ENCODE measurements at regions not wholly inside any gene's neighbourhood (a gene's known extent, or its start where the extent isn't known, plus 50 kb on each side); places are given as distances from the start of the nearest gene placed in this dataset.
"Not testable (repeated sequence)": the region's sequence is repeated elsewhere in the genome, so short reads cannot be mapped to it uniquely, and the experiment has no call there.

- WGBS (ENCODE audit: insufficient coverage), result 91% methylated on average over 3 of the region's 3 CpGs
- H3K9me3 ChIP-seq (ENCODE audit: control insufficient read depth, insufficient read depth, low read length), result no peaks in the 10 kb centered on the region
- H3K36me3 ChIP-seq (ENCODE audit: control insufficient read depth, insufficient read depth, low read length), result no peaks in the 10 kb centered on the region
These were observed 365.4 kb upstream of the TECRL start for GRCh38 chr4:64774626-64775025.

DNA sequence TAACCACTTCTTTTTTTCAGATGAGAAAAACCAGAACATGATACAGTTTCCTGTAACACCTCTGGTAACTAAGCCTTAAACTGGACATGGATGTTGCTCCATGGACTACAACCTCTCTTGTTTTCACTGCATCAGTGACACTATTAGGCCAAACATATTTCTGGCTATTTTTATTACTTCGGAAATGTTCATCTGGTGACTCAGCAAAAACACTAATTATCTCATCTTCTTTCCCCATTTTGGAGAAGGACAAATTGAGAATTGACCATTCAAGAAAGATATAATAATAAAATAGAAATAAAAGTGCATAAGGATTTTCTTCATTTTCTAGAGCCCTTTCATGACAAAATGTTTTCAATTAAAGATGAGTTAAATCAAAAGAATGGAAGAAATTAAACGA lies 361.9 kb upstream of the TECRL start:
- no CpG with 5 or more reads among the region's 2 CpGs for WGBS (ENCODE audit: insufficient coverage)

More at GRCh38 chr4:64774626-64775025, 365.4 kb upstream of the TECRL start:
- no peak for DNase-seq (ENCODE audit: low read depth in 4 of 6, low spot score in 6 of 6)
- no peaks in the 10 kb centered on the region for H3K4me1 ChIP-seq (ENCODE audit: control insufficient read depth, insufficient read depth, low read length)
- no peaks in the 10 kb centered on the region for H3K27me3 ChIP-seq (ENCODE audit: control insufficient read depth, insufficient read depth, low read length)
- H3K4me3 ChIP-seq (ENCODE audit: low read depth, low read length), result no peak overlapping the region
- no peak overlapping the region for H3K27ac ChIP-seq (ENCODE audit: low read depth, low read length)

GRCh38 chr4:64767547-64767946 lies 358.3 kb upstream of the TECRL start:
- Histone ChIP-seq H3K36me3 (ENCODE audit: control insufficient read depth, insufficient read depth, low read length) (no peaks in the 10 kb centered on the region), H3K27me3 (ENCODE audit: control insufficient read depth, insufficient read depth, low read length) (no peaks in the 10 kb centered on the region), H3K27ac (ENCODE audit: low read depth, low read length) (no peak overlapping the region), H3K9me3 (ENCODE audit: control insufficient read depth, insufficient read depth, low read length) (no peaks in the 10 kb centered on the region), H3K4me3 (ENCODE audit: low read depth, low read length) (no peak overlapping the region), H3K4me1 (ENCODE audit: control insufficient read depth, insufficient read depth, low read length) (no peaks in the 10 kb centered on the region)
- 100% methylated on average over 1 of the region's 2 CpGs for WGBS (ENCODE audit: insufficient coverage)
- DNase-seq (ENCODE audit: low read depth in 4 of 6, low spot score in 6 of 6), result no peak

More for the DNA sequence above, 361.9 kb upstream of the TECRL start:
- Histone ChIP-seq H3K4me3 (ENCODE audit: low read depth, low read length) (no peak overlapping the region), H3K36me3 (ENCODE audit: control insufficient read depth, insufficient read depth, low read length) (no peaks in the 10 kb centered on the region), H3K4me1 (ENCODE audit: control insufficient read depth, insufficient read depth, low read length) (no peaks in the 10 kb centered on the region), H3K9me3 (ENCODE audit: control insufficient read depth, insufficient read depth, low read length) (no peaks in the 10 kb centered on the region), H3K27me3 (ENCODE audit: control insufficient read depth, insufficient read depth, low read length) (no peaks in the 10 kb centered on the region), H3K27ac (ENCODE audit: low read depth, low read length) (no peak overlapping the region)
- no peak for DNase-seq (ENCODE audit: low read depth in 4 of 6, low spot score in 6 of 6)

GRCh38 chr4:64766565-64766964 lies 357.3 kb upstream of the TECRL start:
- H3K9me3 ChIP-seq (ENCODE audit: control insufficient read depth, insufficient read depth, low read length), result no peaks in the 10 kb centered on the region
- H3K4me3 ChIP-seq (ENCODE audit: low read depth, low read length), result no peak overlapping the region
- H3K36me3 ChIP-seq (ENCODE audit: control insufficient read depth, insufficient read depth, low read length), result no peaks in the 10 kb centered on the region
- no peak overlapping the region for H3K27ac ChIP-seq (ENCODE audit: low read depth, low read length)
- WGBS (ENCODE audit: insufficient coverage), result 89% methylated on average over 1 of the region's 1 CpG
- no peak for DNase-seq (ENCODE audit: low read depth in 4 of 6, low spot score in 6 of 6)
- no peaks in the 10 kb centered on the region for H3K27me3 ChIP-seq (ENCODE audit: control insufficient read depth, insufficient read depth, low read length)
- no peaks in the 10 kb centered on the region for H3K4me1 ChIP-seq (ENCODE audit: control insufficient read depth, insufficient read depth, low read length)

DNA sequence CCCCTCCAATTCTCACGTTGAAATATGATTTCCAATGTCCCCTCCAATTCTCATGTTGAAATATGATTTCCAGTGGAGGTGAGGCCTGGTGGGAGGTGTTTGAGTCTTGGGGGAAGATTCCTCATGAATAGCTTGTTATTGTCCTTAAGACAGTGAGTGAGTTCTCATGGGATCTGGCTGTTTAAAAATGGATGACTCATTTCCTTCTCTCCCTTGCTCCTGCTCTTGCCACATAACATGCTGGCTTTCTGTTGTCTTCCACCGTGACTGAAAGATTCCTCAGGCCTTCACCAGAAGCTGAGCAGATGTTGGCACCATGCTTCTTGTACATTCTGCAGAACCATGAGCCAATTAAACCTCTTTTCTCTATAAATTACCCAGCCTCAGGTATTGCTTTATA lies 346.8 kb upstream of the TECRL start:
- no peak for DNase-seq (ENCODE audit: low read depth in 4 of 6, low spot score in 6 of 6)
- no peaks in the 10 kb centered on the region for H3K4me1 ChIP-seq (ENCODE audit: control insufficient read depth, insufficient read depth, low read length)
- H3K4me3 ChIP-seq (ENCODE audit: low read depth, low read length), result no peak overlapping the region
- WGBS (ENCODE audit: insufficient coverage), result 0% methylated on average over 1 of the region's 2 CpGs
- H3K36me3 ChIP-seq (ENCODE audit: control insufficient read depth, insufficient read depth, low read length), result no peaks in the 10 kb centered on the region
- no peak overlapping the region for H3K27ac ChIP-seq (ENCODE audit: low read depth, low read length)
- H3K27me3 ChIP-seq (ENCODE audit: control insufficient read depth, insufficient read depth, low read length), result no peaks in the 10 kb centered on the region
- H3K9me3 ChIP-seq (ENCODE audit: control insufficient read depth, insufficient read depth, low read length), result peaks cover 2% of the 10 kb centered on the region

DNA sequence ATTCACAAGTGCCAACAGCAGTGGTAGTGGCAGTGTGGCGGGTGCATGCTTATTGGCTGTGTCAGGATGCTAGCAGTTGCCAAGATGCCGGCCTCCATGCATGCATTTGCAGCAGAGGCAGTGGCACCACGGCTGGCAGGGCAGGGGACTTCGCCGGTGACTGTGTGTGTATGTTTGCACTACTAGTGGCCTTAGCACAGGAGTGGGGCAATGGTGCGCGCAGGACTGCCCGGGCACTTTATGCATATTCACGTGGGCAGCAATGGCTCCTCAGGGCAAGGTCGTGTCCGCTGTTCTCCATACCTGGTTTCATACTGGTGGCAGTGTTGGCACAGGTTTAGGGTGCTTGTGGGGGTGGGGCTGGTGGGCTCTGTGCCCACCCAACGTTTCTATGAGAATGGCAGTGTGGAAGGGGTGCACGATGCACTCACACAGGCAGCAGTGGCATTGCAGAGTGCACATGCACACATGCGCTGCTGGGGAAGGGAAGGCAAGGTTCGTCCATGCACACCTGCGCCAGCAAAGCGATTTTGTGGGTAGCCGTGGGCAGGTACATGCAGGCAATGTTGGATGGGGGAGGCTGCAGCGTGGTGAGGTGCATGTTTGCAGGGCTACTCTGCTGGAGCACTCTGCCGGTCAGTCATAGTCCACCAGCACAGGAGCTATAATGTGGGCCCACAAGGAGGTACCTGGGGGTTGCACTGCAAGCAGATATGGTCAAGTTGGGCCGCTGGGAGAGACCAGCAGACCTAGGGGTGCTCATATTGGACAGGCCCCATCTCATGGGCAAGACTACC lies 338.9 kb upstream of the TECRL start:
- H3K36me3 ChIP-seq (ENCODE audit: control insufficient read depth, insufficient read depth, low read length), result no peaks in the 10 kb centered on the region
- no peak for DNase-seq (ENCODE audit: low read depth in 4 of 6, low spot score in 6 of 6)
- WGBS (ENCODE audit: insufficient coverage), result 94% methylated on average over 21 of the region's 21 CpGs
- no peaks in the 10 kb centered on the region for H3K27me3 ChIP-seq (ENCODE audit: control insufficient read depth, insufficient read depth, low read length)
- no peak overlapping the region for H3K4me3 ChIP-seq (ENCODE audit: low read depth, low read length)
- H3K9me3 ChIP-seq (ENCODE audit: control insufficient read depth, insufficient read depth, low read length), result no peaks in the 10 kb centered on the region
- no peak overlapping the region for H3K27ac ChIP-seq (ENCODE audit: low read depth, low read length)
- H3K4me1 ChIP-seq (ENCODE audit: control insufficient read depth, insufficient read depth, low read length), result no peaks in the 10 kb centered on the region

GRCh38 chr4:64738240-64738639 lies 329.0 kb upstream of the TECRL start:
- Histone ChIP-seq H3K36me3 (ENCODE audit: control insufficient read depth, insufficient read depth, low read length) (no peaks in the 10 kb centered on the region), H3K4me1 (ENCODE audit: control insufficient read depth, insufficient read depth, low read length) (no peaks in the 10 kb centered on the region), H3K9me3 (ENCODE audit: control insufficient read depth, insufficient read depth, low read length) (no peaks in the 10 kb centered on the region), H3K27ac (ENCODE audit: low read depth, low read length) (no peak overlapping the region), H3K27me3 (ENCODE audit: control insufficient read depth, insufficient read depth, low read length) (no peaks in the 10 kb centered on the region), H3K4me3 (ENCODE audit: low read depth, low read length) (no peak overlapping the region)
- DNase-seq (ENCODE audit: low read depth in 4 of 6, low spot score in 6 of 6), result no peak
- no CpG with 5 or more reads among the region's 3 CpGs for WGBS (ENCODE audit: insufficient coverage)

- not testable (repeated sequence) for H3K4me3 ChIP-seq (ENCODE audit: low read depth, low read length); H3K9me3 ChIP-seq (ENCODE audit: control insufficient read depth, insufficient read depth, low read length); DNase-seq (ENCODE audit: low read depth in 4 of 6, low spot score in 6 of 6); H3K27ac ChIP-seq (ENCODE audit: low read depth, low read length); H3K27me3 ChIP-seq (ENCODE audit: control insufficient read depth, insufficient read depth, low read length); H3K4me1 ChIP-seq (ENCODE audit: control insufficient read depth, insufficient read depth, low read length); H3K36me3 ChIP-seq (ENCODE audit: control insufficient read depth, insufficient read depth, low read length)
- 50% methylated on average over 2 of the region's 2 CpGs for WGBS (ENCODE audit: insufficient coverage)
These were observed 328.5 kb upstream of the TECRL start for GRCh38 chr4:64737854-64738138.

- H3K4me1 ChIP-seq (ENCODE audit: control insufficient read depth, insufficient read depth, low read length), result no peaks in the 10 kb centered on the region
- DNase-seq (ENCODE audit: low read depth in 4 of 6, low spot score in 6 of 6), result peak in 1 of 6 donors; percentile 23
- H3K27me3 ChIP-seq (ENCODE audit: control insufficient read depth, insufficient read depth, low read length), result no peaks in the 10 kb centered on the region
- no peak overlapping the region for H3K27ac ChIP-seq (ENCODE audit: low read depth, low read length)
- WGBS (ENCODE audit: insufficient coverage), result 17% methylated on average over 1 of the region's 2 CpGs
- H3K9me3 ChIP-seq (ENCODE audit: control insufficient read depth, insufficient read depth, low read length), result no peaks in the 10 kb centered on the region
- H3K36me3 ChIP-seq (ENCODE audit: control insufficient read depth, insufficient read depth, low read length), result no peaks in the 10 kb centered on the region
- H3K4me3 ChIP-seq (ENCODE audit: low read depth, low read length), result no peak overlapping the region
These were observed 328.0 kb upstream of the TECRL start for GRCh38 chr4:64737026-64737853.

DNA sequence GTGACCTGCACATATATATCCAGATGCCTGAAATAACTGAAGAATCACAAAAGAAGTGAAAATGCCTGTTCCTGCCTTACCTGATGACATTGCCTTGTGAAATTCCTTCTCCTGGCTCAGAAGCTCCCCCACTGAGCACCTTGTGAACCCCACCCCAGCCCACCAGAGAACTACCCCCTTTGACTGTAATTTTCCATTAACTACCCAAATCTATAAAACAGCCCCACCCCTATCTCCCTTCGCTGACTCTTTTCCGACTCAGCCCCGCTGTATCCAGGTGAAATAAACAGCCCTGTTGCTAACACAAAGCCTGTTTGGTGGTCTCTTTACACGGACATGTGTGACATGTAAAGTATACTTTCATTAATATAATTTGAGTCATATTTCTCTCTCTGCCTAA lies 320.3 kb upstream of the TECRL start:
- no peaks in the 10 kb centered on the region for H3K36me3 ChIP-seq (ENCODE audit: control insufficient read depth, insufficient read depth, low read length)
- H3K4me1 ChIP-seq (ENCODE audit: control insufficient read depth, insufficient read depth, low read length), result no peaks in the 10 kb centered on the region
- no CpG with 5 or more reads among the region's 4 CpGs for WGBS (ENCODE audit: insufficient coverage)

More for the DNA sequence above, 320.3 kb upstream of the TECRL start:
- Histone ChIP-seq H3K9me3 (ENCODE audit: control insufficient read depth, insufficient read depth, low read length) (no peaks in the 10 kb centered on the region), H3K27me3 (ENCODE audit: control insufficient read depth, insufficient read depth, low read length) (no peaks in the 10 kb centered on the region), H3K4me3 (ENCODE audit: low read depth, low read length) (no peak overlapping the region), H3K27ac (ENCODE audit: low read depth, low read length) (no peak overlapping the region)
- no peak for DNase-seq (ENCODE audit: low read depth in 4 of 6, low spot score in 6 of 6)
